NB4 (cell line): ENCODE measurements at regions not wholly inside any gene's neighbourhood (a gene's known extent, or its start where the extent isn't known, plus 50 kb on each side); places are given as distances from the start of the nearest gene placed in this dataset.

Experiments used
- MYC ChIP-seq: IDR thresholded peaks from 2 replicates; pipeline ENCODE4 v1.6.1; 2011; ENCODE audit warnings: low read depth, low read length
- POLR2A ChIP-seq: IDR thresholded peaks from 2 replicates; pipeline ENCODE4 v1.6.1; 2011; ENCODE audit warnings: mild to moderate bottlenecking; ENCODE audit not compliant: insufficient read length; ENCODE audit errors: extremely low read depth
- TF ChIP-seq, protein P1 (sequence below): IDR thresholded peaks from one replicate; pipeline ENCODE4 v1.5.1; 2012; ENCODE audit warnings: low read depth, low read length
- TF ChIP-seq, protein P2 (sequence below): IDR thresholded peaks from 2 replicates; pipeline ENCODE4 v1.6.1; 2011; ENCODE audit warnings: low read depth, low read length

DNA sequence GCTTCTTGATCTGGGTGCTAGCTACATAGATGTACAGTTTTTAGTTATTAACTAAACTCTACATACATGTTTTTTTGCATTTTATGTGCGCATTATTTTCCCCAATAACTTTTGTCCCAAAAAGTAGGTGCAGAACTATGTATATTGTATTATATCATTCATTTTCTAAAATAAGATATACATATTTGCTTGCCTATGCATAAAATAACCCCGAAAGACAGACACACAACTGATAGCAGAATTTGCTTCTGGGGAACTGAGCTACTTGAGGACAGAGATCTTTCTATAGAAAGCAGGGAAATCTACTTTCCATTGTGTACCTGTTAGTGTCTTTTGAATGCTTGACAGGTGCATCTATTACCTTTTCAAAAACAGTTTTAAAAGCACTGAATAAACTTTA is 88.9 kb upstream of the SIX3 start:
- TF ChIP-seq POLR2A (no peak), MYC (no peak)
- TF ChIP-seq, protein P1, sequence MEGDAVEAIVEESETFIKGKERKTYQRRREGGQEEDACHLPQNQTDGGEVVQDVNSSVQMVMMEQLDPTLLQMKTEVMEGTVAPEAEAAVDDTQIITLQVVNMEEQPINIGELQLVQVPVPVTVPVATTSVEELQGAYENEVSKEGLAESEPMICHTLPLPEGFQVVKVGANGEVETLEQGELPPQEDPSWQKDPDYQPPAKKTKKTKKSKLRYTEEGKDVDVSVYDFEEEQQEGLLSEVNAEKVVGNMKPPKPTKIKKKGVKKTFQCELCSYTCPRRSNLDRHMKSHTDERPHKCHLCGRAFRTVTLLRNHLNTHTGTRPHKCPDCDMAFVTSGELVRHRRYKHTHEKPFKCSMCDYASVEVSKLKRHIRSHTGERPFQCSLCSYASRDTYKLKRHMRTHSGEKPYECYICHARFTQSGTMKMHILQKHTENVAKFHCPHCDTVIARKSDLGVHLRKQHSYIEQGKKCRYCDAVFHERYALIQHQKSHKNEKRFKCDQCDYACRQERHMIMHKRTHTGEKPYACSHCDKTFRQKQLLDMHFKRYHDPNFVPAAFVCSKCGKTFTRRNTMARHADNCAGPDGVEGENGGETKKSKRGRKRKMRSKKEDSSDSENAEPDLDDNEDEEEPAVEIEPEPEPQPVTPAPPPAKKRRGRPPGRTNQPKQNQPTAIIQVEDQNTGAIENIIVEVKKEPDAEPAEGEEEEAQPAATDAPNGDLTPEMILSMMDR, result no peak
- TF ChIP-seq, protein P2, sequence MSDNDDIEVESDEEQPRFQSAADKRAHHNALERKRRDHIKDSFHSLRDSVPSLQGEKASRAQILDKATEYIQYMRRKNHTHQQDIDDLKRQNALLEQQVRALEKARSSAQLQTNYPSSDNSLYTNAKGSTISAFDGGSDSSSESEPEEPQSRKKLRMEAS, result no peak
